Smooth muscle cell (in vitro differentiated cells): ENCODE measurements at regions not wholly inside any gene's neighbourhood (a gene's known extent, or its start where the extent isn't known, plus 50 kb on each side); places are given as distances from the start of the nearest gene placed in this dataset.

Source experiments
- DNase-seq: peaks from one replicate; lab custom pipeline; 2025; ENCODE audit not compliant: unreplicated experiment; lab: John Stamatoyannopoulos, UW
- H2AFZ ChIP-seq: fragments of 200-600 bp; sonication (generic); 2 replicates; pipeline ENCODE4 v1.6.0; 2016; ENCODE audit warnings: antibody characterized with exemption, low read depth, mild to moderate bottlenecking
- H3F3A ChIP-seq: fragments of 200-600 bp; sonication (generic); 2 replicates; pipeline ENCODE4 v1.6.0; 2017; ENCODE audit warnings: antibody characterized with exemption, low read depth
- H3K27ac ChIP-seq: fragments of 200-600 bp; sonication (generic); 2 replicates; pipeline ENCODE4 v1.5.1; 2016; ENCODE audit warnings: low read depth, mild to moderate bottlenecking
- H3K27me3 ChIP-seq: fragments of 200-600 bp; sonication (generic); 2 replicates; pipeline ENCODE4 v1.6.1; 2016; ENCODE audit warnings: low read depth, mild to moderate bottlenecking
- H3K36me3 ChIP-seq: fragments of 200-600 bp; sonication (generic); 2 replicates; pipeline ENCODE4 v1.5.1; 2016; ENCODE audit warnings: low read depth
- H3K4me1 ChIP-seq: fragments of 200-600 bp; sonication (generic); 2 replicates; pipeline ENCODE4 v1.5.1; 2016; ENCODE audit warnings: low read depth
- H3K4me2 ChIP-seq: fragments of 200-600 bp; sonication (generic); 2 replicates; pipeline ENCODE4 v1.6.0; 2016; ENCODE audit warnings: mild to moderate bottlenecking
- H3K4me3 ChIP-seq: fragments of 200-600 bp; sonication (generic); 2 replicates; pipeline ENCODE4 v1.5.1; 2016; ENCODE audit warnings: mild to moderate bottlenecking
- H3K79me2 ChIP-seq: fragments of 200-600 bp; sonication (generic); 2 replicates; pipeline ENCODE4 v1.6.0; 2016; ENCODE audit warnings: low read depth, mild to moderate bottlenecking
- H3K9ac ChIP-seq: fragments of 200-600 bp; sonication (generic); 2 replicates; pipeline ENCODE4 v1.6.0; 2016; ENCODE audit warnings: low read depth
- H3K9me3 ChIP-seq: fragments of 200-600 bp; sonication (generic); replicated peaks from 2 replicates; pipeline ENCODE4 v1.5.1; 2016; ENCODE audit warnings: low read depth
- H4K20me1 ChIP-seq: fragments of 200-600 bp; sonication (generic); 2 replicates; pipeline ENCODE4 v1.6.0; 2016; ENCODE audit warnings: low read depth
- CTCF ChIP-seq: fragments of 200-600 bp; sonication (generic); IDR thresholded peaks from 2 replicates; pipeline ENCODE4 v1.5.1; 2017; ENCODE audit warnings: borderline replicate concordance, mild to moderate bottlenecking, antibody characterized with exemption; ENCODE audit not compliant: insufficient read depth, poor library complexity, severe bottlenecking
- whole genome bisulfite sequencing: methylation state at CpG from one replicate; pipeline ENCODE4 v1.1.7; 2016; ENCODE audit warnings: low lambda C conversion rate; 5-methylcytosine and 5-hydroxymethylcytosine counted together

- Histone ChIP-seq H3K9me3 (no peaks in the 10 kb centered on the region), H3K4me1 (peaks cover 4% of the 10 kb centered on the region), H3K9ac (no peak overlapping the region), H3K36me3 (no peaks in the 10 kb centered on the region), H4K20me1 (no peaks in the 10 kb centered on the region), H3K4me2 (peak overlapping the region; percentile 5), H3K27me3 (no peaks in the 10 kb centered on the region), H3K4me3 (no peak overlapping the region), H3F3A (no peaks in the 10 kb centered on the region), H2AFZ (peak overlapping the region; percentile 9), H3K27ac (peak overlapping the region; percentile 12), H3K79me2 (no peaks in the 10 kb centered on the region)
- WGBS: 79% methylated on average over 10 of the region's 10 CpGs
- no peak for TF ChIP-seq CTCF
- DNase-seq: no peak
Observed at GRCh38 chr13:73399347-73400216, 340.8 kb downstream of the KLF5 start.

GRCh38 chr13:73397496-73398305, 338.9 kb downstream of the KLF5 start:
- no peak for TF ChIP-seq CTCF
- no peak for DNase-seq
- Histone ChIP-seq H4K20me1 (no peaks in the 10 kb centered on the region), H3K4me2 (no peak overlapping the region), H3F3A (no peaks in the 10 kb centered on the region), H2AFZ (no peak overlapping the region), H3K4me3 (no peak overlapping the region), H3K4me1 (peaks cover 4% of the 10 kb centered on the region), H3K36me3 (no peaks in the 10 kb centered on the region), H3K27ac (no peak overlapping the region), H3K79me2 (no peaks in the 10 kb centered on the region), H3K9ac (no peak overlapping the region), H3K27me3 (no peaks in the 10 kb centered on the region), H3K9me3 (no peaks in the 10 kb centered on the region)
- WGBS: 59% methylated on average over 8 of the region's 8 CpGs

- TF ChIP-seq CTCF: no peak
- Histone ChIP-seq H3F3A (no peaks in the 10 kb centered on the region), H4K20me1 (no peaks in the 10 kb centered on the region), H3K27ac (no peak overlapping the region), H3K9ac (no peak overlapping the region), H2AFZ (no peak overlapping the region), H3K9me3 (no peaks in the 10 kb centered on the region), H3K79me2 (no peaks in the 10 kb centered on the region), H3K4me3 (no peak overlapping the region), H3K27me3 (no peaks in the 10 kb centered on the region), H3K4me1 (peaks cover under 1% of the 10 kb centered on the region), H3K4me2 (no peak overlapping the region), H3K36me3 (no peaks in the 10 kb centered on the region)
- no peak for DNase-seq
Observed at GRCh38 chr13:73394066-73394465, 335.3 kb downstream of the KLF5 start.
